OCI-LY3 (cell line): ENCODE measurements at regions not wholly inside any gene's neighbourhood (a gene's known extent, or its start where the extent isn't known, plus 50 kb on each side); places are given as distances from the start of the nearest gene placed in this dataset.

Experiments used
- H2AFZ ChIP-seq: fragments of 200-600, 300-600 bp; shearing (Covaris generic); 2 replicates; pipeline ENCODE4 v1.6.0; 2014; ENCODE audit warnings: antibody characterized with exemption, low read depth, low read length
- H3K27ac ChIP-seq: fragments of 200-600, 300-600 bp; sonication (generic); 2 replicates; pipeline ENCODE4 v1.5.1; 2014; ENCODE audit warnings: mild to moderate bottlenecking, low read length, moderate library complexity, mixed read lengths
- H3K27me3 ChIP-seq: fragments of 200-600, 300-600 bp; sonication (generic); 2 replicates; pipeline ENCODE4 v1.6.1; 2014; ENCODE audit warnings: low read depth, low read length, mixed read lengths
- H3K36me3 ChIP-seq: fragments of 200-600, 300-600 bp; sonication (generic); replicated peaks from 2 replicates; pipeline ENCODE3; 2014; ENCODE audit warnings: low read depth, low read length, mixed read lengths
- H3K4me1 ChIP-seq: fragments of 300-600, 200-600 bp; sonication (generic); 2 replicates; pipeline ENCODE4 v1.6.1; 2014; ENCODE audit warnings: low read length, mixed read lengths
- H3K4me2 ChIP-seq: fragments of 200-600, 300-600 bp; sonication (generic); 2 replicates; pipeline ENCODE4 v1.6.1; 2014; ENCODE audit warnings: low read length, mixed read lengths
- H3K4me3 ChIP-seq: fragments of 300-600, 200-600 bp; sonication (generic); 2 replicates; pipeline ENCODE4 v1.5.1; 2014; ENCODE audit warnings: antibody characterized with exemption, mild to moderate bottlenecking, low read length, moderate library complexity
- H3K79me2 ChIP-seq: fragments of 300-600, 200-600 bp; shearing (Covaris generic); 2 replicates; pipeline ENCODE4 v1.6.1; 2014; ENCODE audit warnings: mild to moderate bottlenecking, low read length, mixed read lengths
- H3K9ac ChIP-seq: fragments of 300-600, 200-600 bp; shearing (Covaris generic); 2 replicates; pipeline ENCODE4 v1.6.0; 2014; ENCODE audit warnings: mild to moderate bottlenecking, low read length, moderate library complexity
- H3K9me3 ChIP-seq: fragments of 200-600, 300-600 bp; shearing (Covaris generic); 2 replicates; pipeline ENCODE4 v1.6.1; 2014; ENCODE audit warnings: low read length, mixed read lengths; ENCODE audit not compliant: insufficient read depth
- H4K20me1 ChIP-seq: fragments of 200-600, 300-600 bp; sonication (generic); 2 replicates; pipeline ENCODE4 v1.6.1; 2016; ENCODE audit warnings: low read length, mixed read lengths; ENCODE audit not compliant: insufficient read depth
- CTCF ChIP-seq: fragments of 200-600, 300-600 bp; sonication (generic); IDR thresholded peaks from 2 replicates; pipeline ENCODE4 v1.5.1; 2014; ENCODE audit warnings: antibody characterized with exemption, low read length, low read depth
- EZH2phosphoT487 ChIP-seq: fragments of 200-600 bp; shearing (Covaris generic); IDR thresholded peaks from 2 replicates; pipeline ENCODE4 v1.6.1; 2018; ENCODE audit warnings: antibody characterized with exemption, mixed run types, low read depth

GRCh38 chr3:110733045-110733444, 338.6 kb upstream of the NECTIN3 start:
- H3K27ac ChIP-seq = no peak overlapping the region
- no peaks in the 10 kb centered on the region for H4K20me1 ChIP-seq
- no peaks in the 10 kb centered on the region for H3K9me3 ChIP-seq
- no peak overlapping the region for H3K4me3 ChIP-seq
- H3K36me3 ChIP-seq = no peaks in the 10 kb centered on the region
- H2AFZ ChIP-seq = no peak overlapping the region
- no peak overlapping the region for H3K4me2 ChIP-seq
- no peaks in the 10 kb centered on the region for H3K27me3 ChIP-seq
- TF ChIP-seq EZH2phosphoT487 (no peak), CTCF (no peak)
- peaks cover 9% of the 10 kb centered on the region for H3K4me1 ChIP-seq
- H3K79me2 ChIP-seq = no peaks in the 10 kb centered on the region
- no peak overlapping the region for H3K9ac ChIP-seq

- Histone ChIP-seq H2AFZ (no peak overlapping the region), H3K4me2 (no peak overlapping the region), H3K9me3 (no peaks in the 10 kb centered on the region), H3K27ac (no peak overlapping the region), H3K4me3 (no peak overlapping the region), H3K27me3 (no peaks in the 10 kb centered on the region), H3K9ac (no peak overlapping the region), H3K79me2 (no peaks in the 10 kb centered on the region), H3K4me1 (peaks cover 9% of the 10 kb centered on the region), H3K36me3 (no peaks in the 10 kb centered on the region), H4K20me1 (no peaks in the 10 kb centered on the region)
- TF ChIP-seq EZH2phosphoT487 = no peak
- no peak for TF ChIP-seq CTCF
Observed at GRCh38 chr3:110734524-110734923, 337.1 kb upstream of the NECTIN3 start.

GRCh38 chr3:110736332-110736731, 335.3 kb upstream of the NECTIN3 start:
- Histone ChIP-seq H3K4me3 (no peak overlapping the region), H3K27ac (no peak overlapping the region), H3K4me2 (peak overlapping the region; percentile 11; the same call in 1 of the 2 replicates), H3K27me3 (no peaks in the 10 kb centered on the region), H3K79me2 (no peaks in the 10 kb centered on the region), H2AFZ (no peak overlapping the region), H3K4me1 (peaks cover 9% of the 10 kb centered on the region), H3K9ac (no peak overlapping the region), H3K9me3 (no peaks in the 10 kb centered on the region), H4K20me1 (no peaks in the 10 kb centered on the region), H3K36me3 (no peaks in the 10 kb centered on the region)
- TF ChIP-seq CTCF (no peak), EZH2phosphoT487 (no peak)

- H3K4me2 ChIP-seq = no peak overlapping the region
- H3K4me3 ChIP-seq = no peak overlapping the region
- H3K9ac ChIP-seq = no peak overlapping the region
- H3K9me3 ChIP-seq = no peaks in the 10 kb centered on the region
- no peak overlapping the region for H2AFZ ChIP-seq
- H3K4me1 ChIP-seq = peaks cover 9% of the 10 kb centered on the region
- TF ChIP-seq CTCF (no peak), EZH2phosphoT487 (no peak)
- no peaks in the 10 kb centered on the region for H4K20me1 ChIP-seq
- no peaks in the 10 kb centered on the region for H3K79me2 ChIP-seq
- H3K27me3 ChIP-seq = no peaks in the 10 kb centered on the region
- H3K36me3 ChIP-seq = no peaks in the 10 kb centered on the region
- H3K27ac ChIP-seq = no peak overlapping the region
Observed at GRCh38 chr3:110738531-110738930, 333.1 kb upstream of the NECTIN3 start.
